ENCODE measurements at regions not wholly inside any gene's neighbourhood (a gene's known extent, or its start where the extent isn't known, plus 50 kb on each side); places are given as distances from the start of the nearest gene placed in this dataset.
"Not testable (repeated sequence)": the region's sequence is repeated elsewhere in the genome, so short reads cannot be mapped to it uniquely, and the experiment has no call there.

- no peak for DNase-seq (ENCODE audit: low read depth)
- no peak overlapping the region for H3K4me3 ChIP-seq (ENCODE audit: low read length)
- TF ChIP-seq CTCF (IDR thresholded peaks at IDR 0.05; ENCODE audit: insufficient read depth, low read depth, low read length, missing control alignments), result no peak
Measured at GRCh38 chr5:60036192-60036938, 142.8 kb upstream of the PDE4D start.

- DNase-seq (ENCODE audit: low read depth), result no peak
- no peak overlapping the region for H3K4me3 ChIP-seq (ENCODE audit: low read length)
- no peak for TF ChIP-seq CTCF (IDR thresholded peaks at IDR 0.05; ENCODE audit: insufficient read depth, low read depth, low read length, missing control alignments)
Measured at GRCh38 chr5:60026161-60026560, 132.6 kb upstream of the PDE4D start.

GRCh38 chr5:60024104-60024503 lies 130.6 kb upstream of the PDE4D start:
- DNase-seq (ENCODE audit: low read depth), result no peak
- H3K4me3 ChIP-seq (ENCODE audit: low read length), result no peak overlapping the region
- TF ChIP-seq CTCF (IDR thresholded peaks at IDR 0.05; ENCODE audit: insufficient read depth, low read depth, low read length, missing control alignments), result no peak

GRCh38 chr5:60023255-60023654 lies 129.7 kb upstream of the PDE4D start:
- DNase-seq (ENCODE audit: low read depth), result no peak
- no peak overlapping the region for H3K4me3 ChIP-seq (ENCODE audit: low read length)
- TF ChIP-seq CTCF (IDR thresholded peaks at IDR 0.05; ENCODE audit: insufficient read depth, low read depth, low read length, missing control alignments), result no peak

GRCh38 chr5:60020457-60020856 lies 126.9 kb upstream of the PDE4D start:
- no peak for DNase-seq (ENCODE audit: low read depth)
- no peak overlapping the region for H3K4me3 ChIP-seq (ENCODE audit: low read length)
- TF ChIP-seq CTCF (IDR thresholded peaks at IDR 0.05; ENCODE audit: insufficient read depth, low read depth, low read length, missing control alignments), result no peak

GRCh38 chr5:60018960-60019359 lies 125.4 kb upstream of the PDE4D start:
- not testable (repeated sequence) for DNase-seq (ENCODE audit: low read depth)

GRCh38 chr5:60018091-60018490 lies 124.6 kb upstream of the PDE4D start:
- TF ChIP-seq CTCF (IDR thresholded peaks at IDR 0.05; ENCODE audit: insufficient read depth, low read depth, low read length, missing control alignments), result no peak
- DNase-seq (ENCODE audit: low read depth), result no peak
- no peak overlapping the region for H3K4me3 ChIP-seq (ENCODE audit: low read length)

More at GRCh38 chr5:60018960-60019359, 125.4 kb upstream of the PDE4D start:
- not testable (repeated sequence) for H3K4me3 ChIP-seq (ENCODE audit: low read length)
